Upper lobe of left lung (tissue), 6 donors: ENCODE measurements at regions not wholly inside any gene's neighbourhood (a gene's known extent, or its start where the extent isn't known, plus 50 kb on each side); places are given as distances from the start of the nearest gene placed in this dataset.

Experiments
- ATAC-seq, 2 donors: fragments of 200-7000 bp; cut with Tn5 transposase; one replicate each; pipeline ENCODE4 v1.9.1; 2022; ENCODE audit warnings: mild to moderate bottlenecking in 2 of 2, moderate library complexity in 2 of 2; ENCODE audit not compliant: low FRiP score in 2 of 2
- DNase-seq, 2 donors: peaks; one replicate each; pipeline ENCODE4 v3.0.0-alpha.2; 2019 to 2020
- H3K27ac ChIP-seq, 4 donors: fragments of 200-600 bp; sonication (generic); one replicate each; pipeline ENCODE4 v1.5.1; 2016 to 2019
- H3K27me3 ChIP-seq, 4 donors: fragments of 200-600 bp; sonication (generic); one replicate each; pipeline ENCODE4 v1.5.1; 2017 to 2019
- H3K36me3 ChIP-seq, 4 donors: fragments of 200-600 bp; sonication (generic); one replicate each; pipeline ENCODE4 v1.5.1; 2016 to 2019
- H3K4me1 ChIP-seq, 4 donors: fragments of 200-600 bp; sonication (generic); one replicate each; pipeline ENCODE4 v1.5.1; 2018 to 2019
- H3K4me3 ChIP-seq, 4 donors: fragments of 200-600 bp; sonication (generic); one replicate each; pipeline ENCODE4 v1.5.1; 2017 to 2019; ENCODE audit warnings: mild to moderate bottlenecking in 2 of 4, moderate library complexity in 1 of 4
- H3K9me3 ChIP-seq, 4 donors: fragments of 200-600 bp; sonication (generic); one replicate each; pipeline ENCODE4 v1.5.1; 2018 to 2019
- CTCF ChIP-seq, 6 experiments: fragments of 450-650 bp in 4 of 6; fragments of 200-600 bp in 2 of 6; sonication (generic) in 2 of 6; IDR thresholded peaks; one replicate each; pipeline ENCODE4 v1.5.1; 2016 to 2019; ENCODE audit warnings: antibody characterized with exemption in 6 of 6
- EP300 ChIP-seq, 4 donors: sonication (generic); formaldehyde crosslinking; IDR thresholded peaks; one replicate each; pipeline ENCODE4 v1.5.1; 2017; ENCODE audit warnings: antibody characterized with exemption in 4 of 4, control low read depth in 2 of 4
- POLR2A ChIP-seq, 4 donors: fragments of 450-650 bp; IDR thresholded peaks; one replicate each; pipeline ENCODE4 v1.5.1; 2016 to 2017; ENCODE audit warnings: antibody characterized with exemption in 4 of 4, mild to moderate bottlenecking in 2 of 4
- POLR2AphosphoS5 ChIP-seq, 2 donors: sonication (generic); formaldehyde crosslinking; IDR thresholded peaks; one replicate each; pipeline ENCODE4 v1.5.1; 2017; ENCODE audit warnings: antibody characterized with exemption in 2 of 2
- WGBS, 2 donors: methylation state at CpG; one replicate each; pipeline ENCODE4 v1.1.5; 2017 to 2018; 5-methylcytosine and 5-hydroxymethylcytosine counted together
- donor health status: DM: no; HTN: no; CAD: no; lungs with moderate emphysema.
- donor health status: DM: no; HTN: yes; CAD: no; lungs with severe emphysema.

- DNase-seq (no peak), ATAC-seq (no peak)
- no peaks in the 10 kb centered on the region for H3K27me3 ChIP-seq
- WGBS, 2 donors: 69 to 81% methylated on average over 4 of the region's 4 CpGs
- H3K36me3 ChIP-seq: no peaks in the 10 kb centered on the region
- no peak for TF ChIP-seq POLR2A (IDR thresholded peaks at IDR 0.05)
- TF ChIP-seq EP300 (IDR thresholded peaks at IDR 0.05): no peak
- no peak for TF ChIP-seq CTCF (IDR thresholded peaks at IDR 0.05)
- TF ChIP-seq POLR2AphosphoS5 (IDR thresholded peaks at IDR 0.05): no peak
- H3K4me3 ChIP-seq: no peak overlapping the region
- H3K4me1 ChIP-seq: no peaks in the 10 kb centered on the region
- H3K9me3 ChIP-seq: no peaks in the 10 kb centered on the region
- H3K27ac ChIP-seq: no peak overlapping the region
Measured at GRCh38 chr4:82194329-82194728, 179.5 kb downstream of the HNRNPD start.

GRCh38 chr4:82192017-82192673 lies 181.6 kb downstream of the HNRNPD start:
- DNase-seq (no peak), ATAC-seq (no peak)
- H3K27me3 ChIP-seq: no peaks in the 10 kb centered on the region
- H3K27ac ChIP-seq: no peak overlapping the region
- 58 to 63% methylated on average over 8 of the region's 8 CpGs for WGBS, 2 donors
- H3K36me3 ChIP-seq: no peaks in the 10 kb centered on the region
- no peak overlapping the region for H3K4me3 ChIP-seq
- no peaks in the 10 kb centered on the region for H3K4me1 ChIP-seq
- H3K9me3 ChIP-seq: no peaks in the 10 kb centered on the region
- no peak for TF ChIP-seq POLR2A (IDR thresholded peaks at IDR 0.05)
- no peak for TF ChIP-seq CTCF (IDR thresholded peaks at IDR 0.05)
- TF ChIP-seq EP300 (IDR thresholded peaks at IDR 0.05): no peak
- TF ChIP-seq POLR2AphosphoS5 (IDR thresholded peaks at IDR 0.05): no peak

- Histone ChIP-seq H3K4me1 (no peaks in the 10 kb centered on the region), H3K9me3 (no peaks in the 10 kb centered on the region), H3K36me3 (no peaks in the 10 kb centered on the region), H3K27me3 (no peaks in the 10 kb centered on the region), H3K27ac (no peak overlapping the region), H3K4me3 (no peak overlapping the region)
- ATAC-seq (no peak), DNase-seq (no peak)
- no peak for TF ChIP-seq POLR2AphosphoS5 (IDR thresholded peaks at IDR 0.05)
- TF ChIP-seq POLR2A (IDR thresholded peaks at IDR 0.05): no peak
- TF ChIP-seq EP300 (IDR thresholded peaks at IDR 0.05): no peak
- no peak for TF ChIP-seq CTCF (IDR thresholded peaks at IDR 0.05)
- WGBS, 2 donors: 88 to 92% methylated on average over 3 of the region's 3 CpGs
Measured at GRCh38 chr4:82181789-82182188, 192.0 kb downstream of the HNRNPD start.

- 95 to 100% methylated on average over 1 of the region's 1 CpG for WGBS, 2 donors
- DNase-seq: no peak
- TF ChIP-seq POLR2A (IDR thresholded peaks at IDR 0.05) (no peak), EP300 (IDR thresholded peaks at IDR 0.05) (no peak), CTCF (IDR thresholded peaks at IDR 0.05) (no peak), POLR2AphosphoS5 (IDR thresholded peaks at IDR 0.05) (no peak)
- Histone ChIP-seq H3K36me3 (no peaks in the 10 kb centered on the region), H3K4me1 (no peaks in the 10 kb centered on the region), H3K27me3 (no peaks in the 10 kb centered on the region), H3K4me3 (no peak overlapping the region), H3K27ac (no peak overlapping the region), H3K9me3 (peaks cover 0 to 6% (median 0%) of the 10 kb centered on the region in 4 donors)
- ATAC-seq: no peak
Measured at GRCh38 chr4:82172186-82172585, 201.6 kb downstream of the HNRNPD start.

- Histone ChIP-seq H3K4me3 (no peak overlapping the region), H3K27me3 (no peaks in the 10 kb centered on the region), H3K36me3 (no peaks in the 10 kb centered on the region), H3K27ac (no peak overlapping the region), H3K4me1 (no peaks in the 10 kb centered on the region), H3K9me3 (peaks cover 0 to 6% (median 0%) of the 10 kb centered on the region in 4 donors)
- WGBS, 2 donors: 54 to 73% methylated on average over 1 of the region's 1 CpG
- DNase-seq: no peak
- TF ChIP-seq EP300 (IDR thresholded peaks at IDR 0.05) (no peak), POLR2A (IDR thresholded peaks at IDR 0.05) (no peak), POLR2AphosphoS5 (IDR thresholded peaks at IDR 0.05) (no peak), CTCF (IDR thresholded peaks at IDR 0.05) (no peak)
- ATAC-seq: no peak
Measured at GRCh38 chr4:82171531-82172155, 202.1 kb downstream of the HNRNPD start.
